K562 (cell line): ENCODE measurements at regions not wholly inside any gene's neighbourhood (a gene's known extent, or its start where the extent isn't known, plus 50 kb on each side); places are given as distances from the start of the nearest gene placed in this dataset.

Source experiments
- ATAC-seq: fragments of 200-7000 bp; cut with Tn5 transposase; 3 replicates; pipeline ENCODE4 v1.9.1; 2020; ENCODE audit warnings: moderate library complexity
- BruUV-seq: library from RNA; stranded (reverse); fragments of 400-500 nt; replicated peaks from 2 replicates; lab custom pipeline; 2021; lab: Mats Ljungman, UMichigan
- CTCF ChIA-PET: fragments of 300-600 bp; formaldehyde crosslinking; extraction: SDS; loops from one replicate; lab custom pipeline; 2021; ENCODE audit warnings: low intra/inter-chr PET ratio; lab: Yijun Ruan, JAX
- POLR2A ChIA-PET: fragments of 300-600, 350-650 bp; sonication (Branson Sonifier 250); formaldehyde crosslinking; extraction: SDS; loops from one replicate; lab custom pipeline; 2021; ENCODE audit warnings: antibody characterized with exemption, inconsistent platforms; lab: Yijun Ruan, JAX
- DNase-seq, 4 experiments: peaks; one replicate each; pipeline versions ENCODE4 v3.0.0 to v3.0.0-alpha.2; 2011 to 2018; ENCODE audit warnings: low spot score in 3 of 4, mixed read lengths in 3 of 4; ENCODE audit errors: extremely low read depth in 1 of 4
- FAIRE-seq: peaks from 2 replicates; lab custom pipeline; 2011; peaks lifted over from hg19 to GRCh38; lab: Jason Lieb, UNC
- H2AFZ ChIP-seq: 2 replicates; pipeline ENCODE4 v1.6.0; 2011; ENCODE audit warnings: low read depth, low read length, control low read depth, inconsistent platforms
- H3K27ac ChIP-seq: fragments of 200-600 bp; 3 replicates; pipeline ENCODE4 v1.8.0; 2011; ENCODE audit warnings: low read depth, mild to moderate bottlenecking, control low read depth, inconsistent platforms, low read length, moderate library complexity, mixed read lengths; ENCODE audit errors: extremely low read depth
- H3K27me3 ChIP-seq, 2 experiments: fragments of 300-600 bp in 1 of 2; 2 replicates in 1 of 2; 3 replicates in 1 of 2; pipeline versions ENCODE4 v1.6.0 to v1.8.0; 2011; ENCODE audit warnings: inconsistent platforms in 2 of 2, low read length in 2 of 2, mild to moderate bottlenecking in 1 of 2, mixed read lengths in 1 of 2, moderate library complexity in 1 of 2; ENCODE audit not compliant: control insufficient read depth in 2 of 2, insufficient read depth in 2 of 2
- H3K36me3 ChIP-seq: fragments of 300-600 bp; 3 replicates; pipeline ENCODE4 v1.8.0; 2011; ENCODE audit warnings: mild to moderate bottlenecking, low read length, inconsistent platforms; ENCODE audit not compliant: control insufficient read depth, insufficient read depth
- H3K4me1 ChIP-seq, 2 experiments: fragments of 200-600 bp in 1 of 2; replicated peaks in 1 of 2; 2 replicates in 1 of 2; 3 replicates in 1 of 2; pipeline versions ENCODE4 v1.5.1 to v1.8.0; 2011; ENCODE audit warnings: inconsistent platforms in 2 of 2, low read length in 2 of 2, mild to moderate bottlenecking in 1 of 2, mixed read lengths in 1 of 2, moderate library complexity in 1 of 2; ENCODE audit not compliant: control insufficient read depth in 2 of 2, insufficient read depth in 2 of 2
- H3K4me2 ChIP-seq: 2 replicates; pipeline ENCODE4 v1.6.1; 2011; ENCODE audit warnings: low read length, control low read depth, inconsistent platforms, mixed read lengths; ENCODE audit not compliant: insufficient read depth
- H3K4me3 ChIP-seq: fragments of 200-600 bp; sonication (generic), shearing (Covaris generic); 2 replicates; pipeline ENCODE4 v1.5.1; 2016; ENCODE audit warnings: control low read depth, inconsistent platforms
- H3K79me2 ChIP-seq: fragments of 200-600 bp; 3 replicates; pipeline ENCODE4 v1.8.0; 2011; ENCODE audit warnings: low read length, inconsistent platforms; ENCODE audit not compliant: control insufficient read depth, insufficient read depth
- H3K9ac ChIP-seq, 2 experiments: 2 replicates each; pipeline versions ENCODE4 v1.6.0 to v1.6.1; 2011; ENCODE audit warnings: low read depth in 2 of 2, low read length in 2 of 2, control low read depth in 1 of 2, inconsistent platforms in 1 of 2, mild to moderate bottlenecking in 1 of 2, mixed read lengths in 1 of 2; ENCODE audit not compliant: insufficient read depth in 1 of 2
- H3K9me1 ChIP-seq: one replicate; pipeline ENCODE4 v1.6.0; 2011; ENCODE audit warnings: inconsistent platforms, mild to moderate bottlenecking, low read length, moderate library complexity; ENCODE audit not compliant: control insufficient read depth, insufficient read depth
- H3K9me3 ChIP-seq: replicated peaks from 2 replicates; pipeline ENCODE4 v1.5.1; 2011; ENCODE audit warnings: low read depth, low read length, inconsistent platforms; ENCODE audit not compliant: control insufficient read depth, insufficient read depth
- H4K20me1 ChIP-seq: replicated peaks from 2 replicates; pipeline ENCODE4 v1.6.1; 2011; ENCODE audit warnings: low read length, inconsistent platforms, mixed read lengths; ENCODE audit not compliant: control insufficient read depth, insufficient read depth
- HNRNPL ChIP-seq: fragments of 200-400 bp; formaldehyde crosslinking; IDR thresholded peaks from 2 replicates; pipeline ENCODE4 v1.6.1; 2017; ENCODE audit warnings: low read depth, mild to moderate bottlenecking, low read length
- HOXB6 ChIP-seq: fragments of 250-450 bp; sonication (Bioruptor Pico); IDR thresholded peaks from 2 replicates; pipeline ENCODE4 v1.5.1; 2022; ENCODE audit warnings: mild to moderate bottlenecking, borderline replicate concordance
- KLF1 ChIP-seq: fragments of 450-650 bp; IDR thresholded peaks from 2 replicates; pipeline ENCODE4 v1.6.1; 2016; ENCODE audit warnings: missing genetic modification characterization, missing compliant biosample characterization
- TRIM24 ChIP-seq, 2 experiments: fragments of 450-650 bp; IDR thresholded peaks; 2 replicates each; pipeline ENCODE4 v1.6.1; 2016
- ZNF431 ChIP-seq: sonication (generic); formaldehyde crosslinking; IDR thresholded peaks from 2 replicates; pipeline ENCODE4 v1.8.0; 2022; ENCODE audit warnings: mild to moderate bottlenecking, missing genetic modification reagents
- ZNF780A ChIP-seq: fragments of 250-450 bp; sonication (Bioruptor Pico); IDR thresholded peaks from 2 replicates; pipeline ENCODE4 v1.5.0; 2021; ENCODE audit warnings: mild to moderate bottlenecking
- ZSCAN29 ChIP-seq: fragments of 450-650 bp; IDR thresholded peaks from 2 replicates; pipeline ENCODE4 v1.6.1; 2017
- WGBS: fragments of 100-300 bp; shearing (Covaris generic); methylation state at CpG from one replicate; pipeline ENCODE4 v1.1.6; 2016; ENCODE audit warnings: low coverage, mixed read lengths; ENCODE audit not compliant: insufficient coverage; ENCODE audit errors: missing lambda C conversion rate; 5-methylcytosine and 5-hydroxymethylcytosine counted together
- in situ Hi-C: fragments of 300-500 bp; cut with MboI; formaldehyde crosslinking; loops from 4 replicates; pipeline ENCODE4 v1.15.0; 2018; ENCODE audit warnings: inconsistent platforms, mixed read lengths
- intact Hi-C: fragments of 100-400 bp; cut with micrococcal nuclease; formaldehyde crosslinking; loops from 2 replicates; pipeline ENCODE4 v1.14.2; 2022
- TF ChIP-seq, protein P1 (sequence below): fragments of 250-450 bp; sonication (Bioruptor Pico); IDR thresholded peaks from 2 replicates; pipeline ENCODE4 v1.9.0; 2021; ENCODE audit warnings: mild to moderate bottlenecking, inconsistent platforms
- TF ChIP-seq, protein P2 (sequence below): fragments of 450-650 bp; IDR thresholded peaks from 2 replicates; pipeline ENCODE4 v1.6.1; 2016; ENCODE audit warnings: antibody characterized with exemption

DNA sequence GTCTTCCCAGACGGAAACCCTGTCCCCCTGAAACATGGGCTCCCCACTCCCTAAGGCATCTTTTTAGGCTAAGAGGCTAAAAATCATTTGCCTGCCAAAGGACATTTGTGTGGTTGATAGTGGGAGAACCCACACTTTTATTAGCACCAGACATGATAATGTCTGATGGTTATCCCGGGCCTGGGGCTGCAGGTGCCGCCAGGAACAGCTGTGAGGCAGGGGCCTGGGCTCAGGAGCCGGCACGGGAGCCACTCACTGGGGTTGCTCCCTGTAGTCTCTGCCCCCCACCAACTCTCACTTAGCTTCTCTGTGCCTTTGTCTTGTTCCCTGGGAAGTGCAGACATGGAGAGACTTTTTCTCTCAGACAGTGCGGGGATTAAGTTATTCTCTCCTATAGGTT, 193.6 kb downstream of the GLRX3 start:
- no peaks in the 10 kb centered on the region for H3K9me1 ChIP-seq
- FAIRE-seq (no peak), DNase-seq (no peak)
- no TSS peak for BruUV-seq
- intact Hi-C loops, result no loop called here
- H3K27ac ChIP-seq, result no peak overlapping the region
- POLR2A ChIA-PET, result no interaction called here
- H3K4me3 ChIP-seq, result no peak overlapping the region
- no peaks in the 10 kb centered on the region for H3K27me3 ChIP-seq
- H4K20me1 ChIP-seq, result no peaks in the 10 kb centered on the region
- no peaks in the 10 kb centered on the region for H3K36me3 ChIP-seq
- TF ChIP-seq TRIM24 (IDR thresholded peaks at IDR 0.05) (no peak), HOXB6 (CRISPR knock-in tag) (no peak), HNRNPL (no peak), ZNF780A (CRISPR knock-in tag) (no peak), ZNF431 (CRISPR knock-in tag) (no peak), KLF1 (tag) (no peak), ZSCAN29 (no peak)
- TF ChIP-seq, protein P1, sequence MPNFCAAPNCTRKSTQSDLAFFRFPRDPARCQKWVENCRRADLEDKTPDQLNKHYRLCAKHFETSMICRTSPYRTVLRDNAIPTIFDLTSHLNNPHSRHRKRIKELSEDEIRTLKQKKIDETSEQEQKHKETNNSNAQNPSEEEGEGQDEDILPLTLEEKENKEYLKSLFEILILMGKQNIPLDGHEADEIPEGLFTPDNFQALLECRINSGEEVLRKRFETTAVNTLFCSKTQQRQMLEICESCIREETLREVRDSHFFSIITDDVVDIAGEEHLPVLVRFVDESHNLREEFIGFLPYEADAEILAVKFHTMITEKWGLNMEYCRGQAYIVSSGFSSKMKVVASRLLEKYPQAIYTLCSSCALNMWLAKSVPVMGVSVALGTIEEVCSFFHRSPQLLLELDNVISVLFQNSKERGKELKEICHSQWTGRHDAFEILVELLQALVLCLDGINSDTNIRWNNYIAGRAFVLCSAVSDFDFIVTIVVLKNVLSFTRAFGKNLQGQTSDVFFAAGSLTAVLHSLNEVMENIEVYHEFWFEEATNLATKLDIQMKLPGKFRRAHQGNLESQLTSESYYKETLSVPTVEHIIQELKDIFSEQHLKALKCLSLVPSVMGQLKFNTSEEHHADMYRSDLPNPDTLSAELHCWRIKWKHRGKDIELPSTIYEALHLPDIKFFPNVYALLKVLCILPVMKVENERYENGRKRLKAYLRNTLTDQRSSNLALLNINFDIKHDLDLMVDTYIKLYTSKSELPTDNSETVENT (CRISPR knock-in tag), result no peak
- TF ChIP-seq, protein P2, sequence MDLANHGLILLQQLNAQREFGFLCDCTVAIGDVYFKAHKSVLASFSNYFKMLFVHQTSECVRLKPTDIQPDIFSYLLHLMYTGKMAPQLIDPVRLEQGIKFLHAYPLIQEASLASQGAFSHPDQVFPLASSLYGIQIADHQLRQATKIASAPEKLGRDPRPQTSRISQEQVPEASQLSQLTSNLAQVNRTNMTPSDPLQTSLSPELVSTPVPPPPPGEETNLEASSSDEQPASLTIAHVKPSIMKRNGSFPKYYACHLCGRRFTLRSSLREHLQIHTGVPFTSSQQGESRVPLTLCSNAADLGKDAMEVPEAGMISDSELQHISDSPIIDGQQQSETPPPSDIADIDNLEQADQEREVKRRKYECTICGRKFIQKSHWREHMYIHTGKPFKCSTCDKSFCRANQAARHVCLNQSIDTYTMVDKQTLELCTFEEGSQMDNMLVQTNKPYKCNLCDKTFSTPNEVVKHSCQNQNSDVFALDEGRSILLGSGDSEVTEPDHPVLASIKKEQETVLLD, result no peak
- TF ChIP-seq, all 486 proteins: peak for 0
- CTCF ChIA-PET, result no interaction called here
- Histone ChIP-seq H3K9me3 (no peaks in the 10 kb centered on the region), H3K79me2 (no peaks in the 10 kb centered on the region), H3K4me2 (no peak overlapping the region), H3K4me1 (no peaks in the 10 kb centered on the region), H3K9ac (no peak overlapping the region), H2AFZ (no peak overlapping the region)
- WGBS, result 0% methylated on average over 5 of the region's 6 CpGs
- in situ Hi-C loops, result no loop called here
- ATAC-seq, result no peak
